Pancreas (tissue), 10 donors: ENCODE measurements at regions not wholly inside any gene's neighbourhood (a gene's known extent, or its start where the extent isn't known, plus 50 kb on each side); places are given as distances from the start of the nearest gene placed in this dataset.
"Not testable (repeated sequence)": the region's sequence is repeated elsewhere in the genome, so short reads cannot be mapped to it uniquely, and the experiment has no call there.

Experiments
- ATAC-seq, 4 donors: fragments of 200-7000 bp; cut with Tn5 transposase; one replicate each; pipeline versions ENCODE4 v1.8.0 to v1.9.1; 2020; ENCODE audit warnings: mild to moderate bottlenecking in 4 of 4, moderate library complexity in 4 of 4
- DNase-seq, 6 donors: peaks; one replicate each; pipeline ENCODE4 v3.0.0-alpha.2; 2020
- FAIRE-seq: peaks from 2 replicates; lab custom pipeline; 2012; peaks lifted over from hg19 to GRCh38; lab: Jason Lieb, UNC
- H3K27ac ChIP-seq, 4 donors: fragments of 200-600 bp; sonication (generic); 1 replicate in 3 of 4; 2 replicates in 1 of 4; pipeline versions ENCODE4 v1.5.0 to v1.8.0; 2020
- H3K27me3 ChIP-seq, 4 donors: fragments of 200-600 bp; one replicate each; pipeline ENCODE4 v1.8.0; 2021
- H3K36me3 ChIP-seq, 3 donors: fragments of 200-600 bp; sonication (generic) in 1 of 3; one replicate each; pipeline versions ENCODE4 v1.5.0 to v1.8.0; 2020 to 2021
- H3K4me1 ChIP-seq, 3 donors: fragments of 200-600 bp; one replicate each; pipeline ENCODE4 v1.8.0; 2021
- H3K4me3 ChIP-seq, 4 donors: fragments of 200-600 bp; sonication (generic) in 2 of 4; one replicate each; pipeline versions ENCODE4 v1.5.0 to v1.8.0; 2020 to 2021
- H3K9me3 ChIP-seq, 4 donors: fragments of 200-600 bp; one replicate each; pipeline ENCODE4 v1.8.0; 2021
- WGBS, 2 donors: extraction: QIAGEN DNeasy Blood & Tissue Kit; methylation state at CpG; one replicate each; pipeline ENCODE4 v1.1.7; 2013; 5-methylcytosine and 5-hydroxymethylcytosine counted together
- intact Hi-C, 3 donors: fragments of 100-400 bp; cut with DNase I; formaldehyde crosslinking; loops; one replicate each; pipeline versions ENCODE4 v1.11.1 to v1.14.2; 2022
- TF ChIP-seq, protein P1 (sequence below), 4 donors: fragments of 200-600 bp; sonication (generic) in 3 of 4; IDR thresholded peaks; one replicate each; pipeline versions ENCODE4 v1.5.0 to v1.8.0; 2021; ENCODE audit warnings: antibody characterized with exemption in 4 of 4
- donor health status: healthy with polysubstance abuse.
- donor health status: DM: no; HTN: no; CAD: no; lungs with moderate emphysema.
- donor health status: DM: no; HTN: no; CAD: no.
- donor health status: control.
- donor health status: control.
- donor health status: Bipolar disorder and iron deficiency.
- donor health status: DM: yes; HTN: yes; CAD: no.
- donor health status: DM: no; HTN: no; CAD: no.
- donor health status: DM: no; HTN: no; CAD: no.
- donor health status: DM: yes; HTN: yes; CAD: no.

DNA sequence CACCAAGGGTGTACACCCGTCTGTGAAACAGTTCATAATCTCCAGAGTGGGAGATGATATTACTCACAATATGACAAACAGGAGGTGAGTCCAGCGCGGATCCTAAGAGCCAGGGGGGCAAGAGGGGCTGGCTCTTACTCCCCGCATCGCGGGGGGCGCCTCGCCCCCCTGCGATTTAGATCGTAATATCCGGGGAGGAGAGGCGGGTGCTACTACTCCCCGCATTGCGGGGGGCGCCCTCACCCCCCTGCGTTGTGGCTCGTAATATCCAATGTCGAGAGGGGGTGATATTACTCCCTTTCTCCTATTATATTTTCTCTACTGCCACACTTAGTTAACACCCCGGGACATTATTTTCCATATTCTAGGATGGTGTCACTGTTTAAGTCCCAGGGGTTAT is 131.9 kb downstream of the ADRA2C start:
- no peak for ATAC-seq
- TF ChIP-seq, protein P1, sequence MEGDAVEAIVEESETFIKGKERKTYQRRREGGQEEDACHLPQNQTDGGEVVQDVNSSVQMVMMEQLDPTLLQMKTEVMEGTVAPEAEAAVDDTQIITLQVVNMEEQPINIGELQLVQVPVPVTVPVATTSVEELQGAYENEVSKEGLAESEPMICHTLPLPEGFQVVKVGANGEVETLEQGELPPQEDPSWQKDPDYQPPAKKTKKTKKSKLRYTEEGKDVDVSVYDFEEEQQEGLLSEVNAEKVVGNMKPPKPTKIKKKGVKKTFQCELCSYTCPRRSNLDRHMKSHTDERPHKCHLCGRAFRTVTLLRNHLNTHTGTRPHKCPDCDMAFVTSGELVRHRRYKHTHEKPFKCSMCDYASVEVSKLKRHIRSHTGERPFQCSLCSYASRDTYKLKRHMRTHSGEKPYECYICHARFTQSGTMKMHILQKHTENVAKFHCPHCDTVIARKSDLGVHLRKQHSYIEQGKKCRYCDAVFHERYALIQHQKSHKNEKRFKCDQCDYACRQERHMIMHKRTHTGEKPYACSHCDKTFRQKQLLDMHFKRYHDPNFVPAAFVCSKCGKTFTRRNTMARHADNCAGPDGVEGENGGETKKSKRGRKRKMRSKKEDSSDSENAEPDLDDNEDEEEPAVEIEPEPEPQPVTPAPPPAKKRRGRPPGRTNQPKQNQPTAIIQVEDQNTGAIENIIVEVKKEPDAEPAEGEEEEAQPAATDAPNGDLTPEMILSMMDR (IDR thresholded peaks at IDR 0.05) = no peak
- no peak overlapping the region for H3K27ac ChIP-seq
- no peak for DNase-seq
- H3K9me3 ChIP-seq = no peaks in the 10 kb centered on the region
- peaks cover 0 to 6% (median 2%) of the 10 kb centered on the region in 4 donors for H3K27me3 ChIP-seq
- WGBS, 2 donors = 67 to 79% methylated on average over 14 to 19 of the region's 19 CpGs
- intact Hi-C loops = no loop called here
- FAIRE-seq = no peak
- no peaks in the 10 kb centered on the region for H3K4me1 ChIP-seq
- H3K4me3 ChIP-seq = no peak overlapping the region
- no peaks in the 10 kb centered on the region for H3K36me3 ChIP-seq

DNA sequence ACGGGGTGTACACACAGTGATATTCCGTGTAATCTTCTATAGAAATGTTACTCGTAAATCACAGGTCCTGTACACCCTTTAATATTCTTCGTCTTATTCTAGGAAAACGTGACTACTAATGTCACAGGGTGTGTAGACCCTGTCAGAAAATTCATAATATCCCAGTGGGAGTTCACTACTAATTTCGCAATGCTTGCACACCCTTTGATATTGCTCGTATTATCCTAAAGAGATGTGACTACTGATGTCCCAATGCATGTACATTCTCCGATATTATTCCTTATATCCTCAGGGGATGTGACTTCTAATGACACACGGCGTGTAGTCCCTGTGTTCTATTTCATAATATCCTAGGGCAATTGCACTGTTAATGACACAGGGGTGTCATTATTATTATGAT is 132.7 kb downstream of the ADRA2C start:
- FAIRE-seq, H3K36me3 ChIP-seq, H3K4me3 ChIP-seq, DNase-seq, H3K4me1 ChIP-seq, H3K27ac ChIP-seq, H3K27me3 ChIP-seq, ATAC-seq, H3K9me3 ChIP-seq, intact Hi-C loops: not testable (repeated sequence)
- 61 to 80% methylated on average over 10 of the region's 10 CpGs for WGBS, 2 donors

DNA sequence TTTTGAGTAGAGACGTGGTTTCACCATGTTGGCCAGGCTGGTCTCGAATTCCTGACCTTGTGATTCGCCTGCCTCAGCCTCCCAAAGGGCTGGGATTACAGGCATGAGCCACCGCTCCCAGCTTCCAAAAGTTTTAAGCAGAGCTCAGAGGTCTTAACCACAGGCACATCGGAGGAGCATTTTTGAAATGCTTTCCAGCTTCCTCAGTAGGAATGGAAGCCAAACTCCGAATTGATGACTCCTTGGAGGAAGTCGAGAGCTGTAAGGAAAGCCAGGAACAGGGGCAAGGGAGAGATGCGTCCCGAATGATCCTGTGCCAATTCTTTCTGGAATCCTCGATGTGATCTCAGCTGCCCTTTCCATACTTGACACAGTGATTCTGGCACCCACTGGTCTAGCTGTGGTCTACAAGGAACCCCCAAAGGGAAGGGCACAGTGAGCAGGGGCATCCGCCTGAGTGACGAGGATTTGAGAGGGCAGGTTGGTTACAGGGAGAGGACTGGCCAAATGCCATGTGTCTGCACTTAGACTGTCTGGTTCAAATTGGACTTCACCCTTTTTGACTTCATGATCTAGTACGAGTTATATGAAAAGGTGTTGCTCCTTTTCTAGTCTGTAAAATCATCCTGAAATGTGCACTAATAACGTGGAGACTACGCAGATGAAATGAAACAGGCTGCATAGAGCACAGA is 138.2 kb downstream of the ADRA2C start:
- H3K4me3 ChIP-seq, intact Hi-C loops, DNase-seq, ATAC-seq, H3K36me3 ChIP-seq, H3K27me3 ChIP-seq, FAIRE-seq, H3K4me1 ChIP-seq, H3K27ac ChIP-seq, H3K9me3 ChIP-seq: not testable (repeated sequence)
- 47 to 62% methylated on average over 12 to 14 of the region's 15 CpGs for WGBS, 2 donors

DNA sequence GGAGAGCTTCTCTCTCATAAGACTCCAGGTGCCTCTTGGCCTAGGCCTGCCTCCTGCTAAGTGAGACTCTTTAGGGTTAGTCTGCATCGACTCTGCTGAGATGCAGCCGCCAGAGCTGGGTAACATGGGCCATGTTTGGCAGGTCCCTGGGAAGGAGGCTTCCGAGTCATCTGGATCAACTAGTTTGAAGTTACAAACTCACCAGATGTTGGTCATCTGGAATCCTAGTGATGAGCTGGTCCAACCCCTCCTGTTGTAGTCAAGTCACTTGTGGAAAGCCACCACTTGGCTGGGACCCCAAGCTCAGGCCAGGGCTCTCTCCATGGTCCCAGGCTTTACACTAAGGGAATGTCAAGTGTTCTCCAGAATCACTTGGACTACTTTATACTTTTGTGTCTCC is 143.4 kb downstream of the ADRA2C start:
- H3K4me3 ChIP-seq, H3K27me3 ChIP-seq, intact Hi-C loops, H3K36me3 ChIP-seq, H3K9me3 ChIP-seq, DNase-seq, H3K27ac ChIP-seq, ATAC-seq, FAIRE-seq, H3K4me1 ChIP-seq: not testable (repeated sequence)
- WGBS, 2 donors = 87 to 94% methylated on average over 3 of the region's 3 CpGs

DNA sequence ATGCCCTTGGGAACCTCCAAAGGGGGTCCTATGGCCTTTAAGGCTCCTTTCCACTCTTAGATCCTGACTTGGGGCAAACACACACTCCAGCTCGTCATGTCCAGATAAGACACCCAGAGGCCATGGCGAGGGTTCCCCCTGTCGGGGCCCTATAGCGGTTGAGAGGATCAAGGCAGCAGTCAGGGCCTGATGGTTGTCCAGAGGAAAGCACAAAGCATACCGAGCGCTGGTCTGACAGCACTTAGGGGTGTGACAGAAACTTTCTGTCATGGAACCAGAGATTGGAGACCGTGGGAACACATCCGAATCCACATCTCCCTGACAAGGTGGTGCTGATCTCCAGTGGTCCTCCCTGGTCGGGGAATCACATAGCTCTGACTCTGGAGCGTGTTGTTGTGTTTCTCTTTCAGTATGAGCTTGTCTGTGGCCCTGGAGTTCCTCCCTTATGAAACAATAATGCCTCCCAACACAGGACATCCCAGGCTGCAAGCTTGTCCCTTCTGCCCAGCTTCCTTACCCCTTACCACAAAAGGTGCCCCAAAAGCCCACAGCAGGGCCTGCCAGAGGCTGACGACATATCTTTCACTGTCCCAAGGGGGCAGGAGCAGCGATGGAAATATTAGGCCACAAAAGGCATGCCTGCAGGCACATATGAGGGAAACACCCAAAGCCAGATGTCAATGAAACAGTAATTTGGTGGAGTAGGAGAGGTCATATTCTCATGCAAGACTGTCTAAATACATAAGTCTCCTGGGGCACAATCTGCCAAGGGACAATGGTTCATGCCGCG is 144.2 kb downstream of the ADRA2C start:
- H3K9me3 ChIP-seq, ATAC-seq, FAIRE-seq, DNase-seq, H3K27ac ChIP-seq, intact Hi-C loops, H3K4me3 ChIP-seq, H3K4me1 ChIP-seq, H3K27me3 ChIP-seq, H3K36me3 ChIP-seq: not testable (repeated sequence)
- WGBS, 2 donors = 76 to 77% methylated on average over 14 of the region's 14 CpGs

DNA sequence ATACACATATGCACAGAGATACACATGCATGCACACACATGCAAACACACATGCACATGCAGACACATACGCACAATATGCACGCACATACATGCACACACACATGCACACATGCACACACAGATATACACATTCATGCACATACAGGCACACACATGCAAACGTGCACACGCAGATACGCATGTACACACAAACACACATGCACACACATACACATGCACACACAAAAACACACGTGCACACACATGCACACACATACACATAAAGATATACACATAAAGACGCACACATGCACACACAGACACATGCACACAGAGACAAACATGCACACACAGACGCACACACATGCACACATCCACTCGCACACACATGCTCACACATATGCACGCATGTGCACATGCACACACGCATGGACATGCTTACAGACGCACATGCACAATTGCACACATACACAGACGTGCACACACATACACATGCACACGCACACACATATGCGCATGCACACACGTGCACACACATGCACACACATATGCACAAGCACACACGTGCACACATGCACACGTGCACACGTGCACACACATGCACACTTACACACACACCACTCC is 145.2 kb downstream of the ADRA2C start:
- H3K4me3 ChIP-seq = no peak overlapping the region
- intact Hi-C loops = no loop called here
- FAIRE-seq = no peak
- no peak for ATAC-seq
- no peaks in the 10 kb centered on the region for H3K4me1 ChIP-seq
- no peak overlapping the region for H3K27ac ChIP-seq
- no peak for DNase-seq
- no peaks in the 10 kb centered on the region for H3K27me3 ChIP-seq
- no peaks in the 10 kb centered on the region for H3K36me3 ChIP-seq
- H3K9me3 ChIP-seq = no peaks in the 10 kb centered on the region
- TF ChIP-seq, protein P1 (IDR thresholded peaks at IDR 0.05) = no peak
- whole genome bisulfite sequencing, 2 donors = 66 to 77% methylated on average over 19 of the region's 19 CpGs

DNA sequence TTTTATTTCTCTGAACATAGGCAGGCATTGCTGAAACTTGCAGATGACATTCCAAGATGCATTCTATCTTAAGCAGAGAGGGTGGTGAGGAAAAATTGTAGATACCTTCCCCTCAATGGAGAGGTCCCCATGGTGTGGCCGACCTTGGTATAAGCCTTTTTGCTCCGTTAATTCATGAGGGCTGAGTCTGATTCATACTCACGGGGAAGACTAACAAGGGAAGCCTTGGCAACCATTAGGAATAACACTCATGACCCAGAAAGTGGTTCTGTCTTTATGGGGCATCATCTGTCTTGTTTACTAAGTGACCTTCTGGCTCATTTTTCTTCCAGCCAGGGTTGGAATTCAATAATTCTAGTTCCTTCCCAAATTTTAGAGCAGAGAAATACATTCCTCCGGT is 148.3 kb downstream of the ADRA2C start:
- H3K9me3 ChIP-seq, H3K27me3 ChIP-seq, H3K4me3 ChIP-seq, H3K4me1 ChIP-seq, DNase-seq, H3K27ac ChIP-seq, ATAC-seq, H3K36me3 ChIP-seq, intact Hi-C loops, FAIRE-seq: not testable (repeated sequence)
- WGBS, 2 donors = 80 to 86% methylated on average over 4 of the region's 4 CpGs

DNA sequence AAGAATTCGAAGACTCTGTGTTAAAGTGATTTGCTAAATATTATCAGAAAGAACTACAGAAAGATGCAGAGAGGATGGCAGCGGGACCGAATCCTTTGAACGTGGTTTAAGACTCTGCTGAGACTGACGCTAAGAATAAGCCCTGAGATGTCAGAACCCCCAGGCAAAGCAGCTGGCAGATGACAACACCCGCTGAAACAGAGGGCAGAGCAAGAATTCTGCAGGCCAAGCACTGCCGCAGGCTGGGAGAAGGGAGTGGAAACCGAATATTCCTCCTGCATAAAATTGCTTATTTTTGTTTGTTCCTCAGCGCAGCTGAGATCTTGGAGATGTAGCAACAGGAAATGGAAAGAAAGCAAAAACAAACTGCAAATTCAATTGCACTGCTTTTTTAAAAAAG is 153.3 kb downstream of the ADRA2C start:
- H3K27me3 ChIP-seq, DNase-seq, H3K36me3 ChIP-seq, ATAC-seq, H3K4me3 ChIP-seq, H3K27ac ChIP-seq, FAIRE-seq, intact Hi-C loops, H3K9me3 ChIP-seq, H3K4me1 ChIP-seq: not testable (repeated sequence)
- WGBS, 2 donors = 62 to 66% methylated on average over 9 of the region's 9 CpGs

DNA sequence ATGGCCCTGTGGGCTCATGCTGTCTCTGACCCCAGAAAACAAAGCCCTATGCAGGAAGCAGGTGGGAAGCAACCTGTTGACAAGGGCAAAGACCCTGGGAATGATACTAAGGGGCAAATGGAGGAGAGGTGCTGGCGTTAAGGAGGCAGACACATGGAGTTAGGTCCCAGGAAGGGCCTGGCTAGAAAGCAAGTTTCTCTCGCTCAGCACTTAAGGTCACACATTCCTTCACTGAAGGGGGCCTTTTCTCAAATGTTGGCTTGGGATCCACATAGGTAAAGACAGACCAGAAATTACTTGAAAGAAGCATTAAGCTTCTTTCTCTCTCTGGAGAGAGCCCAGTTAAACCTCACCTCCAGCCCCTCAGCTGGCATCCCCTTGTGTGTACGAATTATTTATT is 155.7 kb downstream of the ADRA2C start:
- FAIRE-seq, intact Hi-C loops: not testable (repeated sequence)

DNA sequence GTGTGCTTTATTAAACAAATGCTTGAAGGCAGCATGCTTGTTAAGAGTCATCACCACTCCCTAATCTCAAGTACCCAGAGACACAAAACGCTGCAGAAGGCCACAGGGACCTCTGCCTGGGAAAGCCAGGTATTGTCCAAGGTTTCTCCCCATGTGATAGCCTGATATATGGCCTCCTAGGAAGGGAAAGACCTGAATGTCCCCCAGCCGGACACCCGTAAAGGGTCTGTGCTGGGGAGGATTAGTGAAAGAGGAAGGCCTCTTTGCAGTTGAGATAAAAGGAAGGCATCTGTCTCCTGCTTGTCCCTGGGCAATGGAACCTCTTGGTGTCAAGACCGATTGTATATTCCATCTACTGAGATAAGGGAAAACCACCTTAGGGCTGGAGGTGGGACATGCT is 159.7 kb downstream of the ADRA2C start:
- H3K4me1 ChIP-seq, H3K36me3 ChIP-seq, H3K27me3 ChIP-seq, H3K9me3 ChIP-seq, H3K27ac ChIP-seq, H3K4me3 ChIP-seq, FAIRE-seq, ATAC-seq, DNase-seq, intact Hi-C loops: not testable (repeated sequence)
- WGBS, 2 donors = 49 to 58% methylated on average over 4 of the region's 4 CpGs

More for the DNA sequence above, 155.7 kb downstream of the ADRA2C start:
- ATAC-seq, H3K4me3 ChIP-seq, H3K4me1 ChIP-seq, DNase-seq, H3K27me3 ChIP-seq, H3K9me3 ChIP-seq, H3K36me3 ChIP-seq, H3K27ac ChIP-seq: not testable (repeated sequence)
- WGBS, 2 donors = 77 to 80% methylated on average over 3 of the region's 3 CpGs
